AG10803 (cell line): ENCODE measurements at regions not wholly inside any gene's neighbourhood (a gene's known extent, or its start where the extent isn't known, plus 50 kb on each side); places are given as distances from the start of the nearest gene placed in this dataset.

Experiments
- DNase-seq: peaks from one replicate; pipeline ENCODE4 v3.0.0; 2010; ENCODE audit warnings: low read depth
- H3K4me3 ChIP-seq: 2 replicates; pipeline ENCODE4 v1.5.1; 2011; ENCODE audit warnings: mild to moderate bottlenecking, low read length, control low read depth
- TF ChIP-seq, protein P1 (sequence below): conservative IDR thresholded peaks from 2 replicates; pipeline ENCODE4 v1.5.1; 2011; ENCODE audit warnings: mild to moderate bottlenecking, low read length, control low read depth, inconsistent platforms

DNA sequence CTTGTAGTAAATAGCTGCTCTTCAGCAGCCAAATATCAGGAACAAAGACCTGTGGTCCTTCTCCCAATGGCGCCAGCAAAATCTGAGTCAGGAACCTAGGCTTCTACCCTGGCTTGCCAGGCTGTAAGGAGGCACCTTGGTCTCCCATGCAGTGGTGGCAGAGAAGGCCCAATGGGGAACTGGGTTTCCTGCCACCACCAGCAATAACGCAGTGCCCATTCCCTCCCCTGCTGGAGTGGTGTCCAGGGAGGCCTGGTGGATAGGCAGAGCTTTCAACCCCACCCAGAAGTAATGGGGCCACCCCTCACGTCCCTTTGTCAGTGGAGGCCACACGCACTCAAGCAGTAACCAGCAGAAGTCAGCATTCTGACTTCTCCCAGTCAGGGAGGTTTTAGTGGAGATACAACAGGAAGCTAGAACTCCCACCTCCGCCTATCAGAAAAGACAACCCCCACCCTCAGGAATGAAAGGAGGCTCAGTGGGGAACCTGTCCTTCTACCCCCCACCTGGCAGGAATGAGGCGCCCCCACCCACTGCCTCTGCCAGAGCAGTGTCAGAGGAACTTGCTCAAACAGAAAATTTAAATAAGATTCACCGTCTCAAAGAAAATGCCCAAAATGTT, 132.4 kb downstream of the COPS8 start:
- DNase-seq = peak; percentile 54
- H3K4me3 ChIP-seq = no peak overlapping the region

DNA sequence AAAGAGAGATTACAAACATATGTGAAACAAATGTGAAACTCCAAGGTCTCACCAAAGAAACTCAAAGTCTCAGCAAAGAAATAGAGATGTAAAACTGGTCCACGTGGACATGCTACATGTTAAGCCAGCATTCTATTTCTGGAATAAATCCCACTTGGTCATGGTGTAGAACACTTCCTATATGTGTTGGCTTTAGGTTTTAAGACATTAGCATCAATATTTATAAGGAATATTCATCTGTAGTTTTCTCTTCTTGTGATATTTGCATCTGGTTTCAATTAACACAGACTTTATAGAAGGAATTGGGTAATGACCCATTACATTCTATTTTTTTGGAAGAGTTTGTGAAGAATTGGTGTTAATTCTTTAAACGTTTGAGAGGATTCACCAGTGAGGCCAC, 133.1 kb downstream of the COPS8 start:
- TF ChIP-seq, protein P1, sequence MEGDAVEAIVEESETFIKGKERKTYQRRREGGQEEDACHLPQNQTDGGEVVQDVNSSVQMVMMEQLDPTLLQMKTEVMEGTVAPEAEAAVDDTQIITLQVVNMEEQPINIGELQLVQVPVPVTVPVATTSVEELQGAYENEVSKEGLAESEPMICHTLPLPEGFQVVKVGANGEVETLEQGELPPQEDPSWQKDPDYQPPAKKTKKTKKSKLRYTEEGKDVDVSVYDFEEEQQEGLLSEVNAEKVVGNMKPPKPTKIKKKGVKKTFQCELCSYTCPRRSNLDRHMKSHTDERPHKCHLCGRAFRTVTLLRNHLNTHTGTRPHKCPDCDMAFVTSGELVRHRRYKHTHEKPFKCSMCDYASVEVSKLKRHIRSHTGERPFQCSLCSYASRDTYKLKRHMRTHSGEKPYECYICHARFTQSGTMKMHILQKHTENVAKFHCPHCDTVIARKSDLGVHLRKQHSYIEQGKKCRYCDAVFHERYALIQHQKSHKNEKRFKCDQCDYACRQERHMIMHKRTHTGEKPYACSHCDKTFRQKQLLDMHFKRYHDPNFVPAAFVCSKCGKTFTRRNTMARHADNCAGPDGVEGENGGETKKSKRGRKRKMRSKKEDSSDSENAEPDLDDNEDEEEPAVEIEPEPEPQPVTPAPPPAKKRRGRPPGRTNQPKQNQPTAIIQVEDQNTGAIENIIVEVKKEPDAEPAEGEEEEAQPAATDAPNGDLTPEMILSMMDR = no peak
- peak; percentile 90 for DNase-seq
- H3K4me3 ChIP-seq = no peak overlapping the region

More for the DNA sequence above, 132.4 kb downstream of the COPS8 start:
- TF ChIP-seq, protein P1 = no peak

DNA sequence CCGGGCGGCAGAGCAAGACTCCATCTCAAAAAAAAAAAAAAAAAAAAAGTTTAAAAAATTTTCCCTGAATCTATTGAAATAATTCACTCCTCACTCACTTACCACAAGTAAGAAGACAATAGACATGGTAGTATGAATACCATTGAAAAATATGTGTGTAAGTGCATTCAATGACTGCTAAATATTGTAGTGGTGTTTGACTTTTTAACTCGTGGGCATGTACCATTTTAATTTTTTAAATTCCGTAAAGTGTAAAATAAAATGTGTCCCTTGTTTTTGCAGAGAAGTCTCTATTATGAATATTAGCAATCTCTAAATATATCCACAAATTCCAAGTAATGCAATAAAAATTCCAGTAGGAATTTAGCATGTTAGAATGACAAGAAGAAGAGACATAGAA, 134.1 kb downstream of the COPS8 start:
- no peak overlapping the region for H3K4me3 ChIP-seq
- TF ChIP-seq, protein P1 = no peak
- DNase-seq = peak; percentile 65

DNA sequence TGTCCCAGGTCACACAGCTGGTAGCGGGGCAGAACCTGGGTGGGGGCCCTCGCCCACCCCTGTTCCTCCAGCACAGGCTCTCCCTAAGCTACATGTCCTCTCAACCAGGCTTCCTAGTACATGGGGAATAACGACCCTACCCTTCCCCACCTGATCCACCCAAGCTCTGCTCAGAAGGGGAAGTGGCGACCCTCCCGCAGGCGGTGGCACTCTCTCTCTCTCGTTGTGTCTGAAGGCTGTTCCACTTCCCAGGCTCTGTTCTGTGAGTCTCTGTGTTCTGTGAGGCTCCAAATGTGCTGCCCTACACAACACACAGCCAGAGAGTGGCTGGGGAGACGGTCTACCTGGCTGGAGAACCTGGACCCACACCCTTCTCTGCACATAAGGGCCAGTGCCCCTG, 135.8 kb downstream of the COPS8 start:
- no peak for DNase-seq
- TF ChIP-seq, protein P1 = no peak
- no peak overlapping the region for H3K4me3 ChIP-seq

DNA sequence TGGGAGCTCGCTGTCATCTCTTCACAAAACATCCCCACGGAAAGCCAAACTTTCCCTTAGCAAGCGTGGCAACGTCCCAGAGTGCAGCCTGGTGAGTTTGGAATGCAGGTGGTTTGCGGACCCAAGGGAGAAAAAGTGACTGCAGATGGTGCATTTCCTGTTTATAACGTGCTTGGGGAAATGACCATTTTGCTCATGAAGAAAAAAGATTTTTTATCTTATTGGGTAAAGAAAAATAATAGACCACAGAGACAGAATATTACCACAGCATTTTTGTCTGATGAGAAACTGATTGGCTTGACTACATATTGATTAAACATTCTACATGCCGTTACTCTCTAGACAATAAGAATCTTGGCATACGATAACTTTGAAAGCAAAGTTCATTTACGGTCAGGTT, 136.5 kb downstream of the COPS8 start:
- TF ChIP-seq, protein P1 = no peak
- H3K4me3 ChIP-seq = no peak overlapping the region
- peak; percentile 99 for DNase-seq

DNA sequence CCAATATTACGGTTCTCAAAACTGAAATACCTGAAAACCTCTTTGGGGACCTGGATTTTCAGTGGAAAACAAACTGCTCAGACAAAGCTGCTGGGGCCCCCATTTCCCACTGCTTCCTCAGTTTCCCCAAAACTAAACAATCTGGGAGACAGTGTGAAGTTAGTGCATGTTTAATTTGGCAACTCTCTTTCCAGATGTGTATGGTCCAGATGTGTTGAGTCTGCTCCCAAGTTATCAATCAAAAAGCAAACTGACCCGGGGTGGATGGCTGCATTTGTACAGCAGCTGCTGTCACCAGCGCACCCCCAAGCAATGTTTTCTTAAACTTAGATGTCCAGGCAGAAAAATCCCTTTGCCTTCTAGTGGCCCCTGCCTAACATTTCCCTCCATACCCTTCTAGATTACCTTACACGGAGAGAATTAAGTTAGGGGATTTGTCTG, 136.9 kb downstream of the COPS8 start:
- TF ChIP-seq, protein P1 = no peak
- no peak overlapping the region for H3K4me3 ChIP-seq
- peak; percentile 65 for DNase-seq

DNA sequence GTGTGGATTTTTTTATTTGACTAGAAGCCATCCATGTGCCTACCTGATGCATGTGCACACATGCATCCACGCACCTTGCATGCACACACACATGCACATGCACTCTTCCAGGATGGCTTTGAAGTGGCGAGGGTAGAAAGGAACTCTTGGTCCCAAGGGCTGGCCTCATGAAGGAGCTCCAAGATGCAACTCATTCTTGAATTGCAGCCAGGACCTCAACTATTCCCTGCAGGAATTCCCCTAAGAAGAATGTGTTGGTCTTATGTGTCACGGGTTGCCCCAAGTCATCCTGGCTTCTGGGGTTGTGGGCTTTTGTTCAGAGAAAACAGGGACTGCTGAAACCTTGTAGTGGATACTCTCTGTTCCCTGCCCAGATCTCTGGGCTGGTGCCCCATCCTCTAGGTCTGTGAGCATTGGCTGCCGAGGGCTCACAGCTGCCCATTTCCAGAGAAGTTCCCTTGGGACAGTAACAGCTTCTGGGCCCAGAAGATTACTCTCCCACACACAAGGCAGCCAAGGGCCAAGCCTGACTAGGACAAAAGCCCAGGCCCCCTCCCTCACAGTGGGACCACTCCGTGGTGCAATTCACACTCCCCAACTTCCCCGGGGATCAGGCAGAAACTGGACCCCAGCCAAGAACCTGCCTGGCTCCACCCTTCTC, 137.6 kb downstream of the COPS8 start:
- DNase-seq = peak; percentile 100
- TF ChIP-seq, protein P1 = no peak
- no peak overlapping the region for H3K4me3 ChIP-seq
